HEK293 (cell line): ENCODE measurements at regions not wholly inside any gene's neighbourhood (a gene's known extent, or its start where the extent isn't known, plus 50 kb on each side); places are given as distances from the start of the nearest gene placed in this dataset.

ENCODE experiments used
- KLF16 ChIP-seq: fragments of 450-650 bp; formaldehyde crosslinking; IDR thresholded peaks from 2 replicates; pipeline ENCODE4 v1.5.1; 2017; ENCODE audit warnings: missing biosample characterization, missing genetic modification characterization
- ZNF157 ChIP-seq: fragments of 450-650 bp; formaldehyde crosslinking; IDR thresholded peaks from 2 replicates; pipeline ENCODE4 v1.5.1; 2016; ENCODE audit warnings: missing biosample characterization, missing genetic modification characterization
- ZNF324 ChIP-seq: fragments of 450-650 bp; formaldehyde crosslinking; IDR thresholded peaks from 2 replicates; pipeline ENCODE4 v1.5.1; 2016; ENCODE audit warnings: missing biosample characterization, missing genetic modification characterization
- ZNF423 ChIP-seq: fragments of 450-650 bp; formaldehyde crosslinking; IDR thresholded peaks from 2 replicates; pipeline ENCODE4 v1.5.1; 2016; ENCODE audit warnings: missing biosample characterization, missing genetic modification characterization
- ZNF776 ChIP-seq: fragments of 450-650 bp; formaldehyde crosslinking; IDR thresholded peaks from 2 replicates; pipeline ENCODE4 v1.5.0; 2017; ENCODE audit warnings: missing biosample characterization, missing genetic modification characterization, borderline replicate concordance
- TF ChIP-seq, protein P1 (sequence below): fragments of 450-650 bp; formaldehyde crosslinking; IDR thresholded peaks from 2 replicates; pipeline ENCODE4 v1.5.1; 2016; ENCODE audit warnings: missing biosample characterization, missing genetic modification characterization
- TF ChIP-seq, protein P2 (sequence below): fragments of 450-650 bp; formaldehyde crosslinking; IDR thresholded peaks from 2 replicates; pipeline ENCODE4 v1.5.1; 2016; ENCODE audit warnings: missing biosample characterization, missing genetic modification characterization
- TF ChIP-seq, protein P3 (sequence below): fragments of 450-650 bp; formaldehyde crosslinking; IDR thresholded peaks from 2 replicates; pipeline ENCODE4 v1.5.1; 2016; ENCODE audit warnings: missing biosample characterization, missing genetic modification characterization

GRCh38 chr4:79148369-79148768 lies 177.5 kb downstream of the NAA11 start:
- TF ChIP-seq, protein P1, sequence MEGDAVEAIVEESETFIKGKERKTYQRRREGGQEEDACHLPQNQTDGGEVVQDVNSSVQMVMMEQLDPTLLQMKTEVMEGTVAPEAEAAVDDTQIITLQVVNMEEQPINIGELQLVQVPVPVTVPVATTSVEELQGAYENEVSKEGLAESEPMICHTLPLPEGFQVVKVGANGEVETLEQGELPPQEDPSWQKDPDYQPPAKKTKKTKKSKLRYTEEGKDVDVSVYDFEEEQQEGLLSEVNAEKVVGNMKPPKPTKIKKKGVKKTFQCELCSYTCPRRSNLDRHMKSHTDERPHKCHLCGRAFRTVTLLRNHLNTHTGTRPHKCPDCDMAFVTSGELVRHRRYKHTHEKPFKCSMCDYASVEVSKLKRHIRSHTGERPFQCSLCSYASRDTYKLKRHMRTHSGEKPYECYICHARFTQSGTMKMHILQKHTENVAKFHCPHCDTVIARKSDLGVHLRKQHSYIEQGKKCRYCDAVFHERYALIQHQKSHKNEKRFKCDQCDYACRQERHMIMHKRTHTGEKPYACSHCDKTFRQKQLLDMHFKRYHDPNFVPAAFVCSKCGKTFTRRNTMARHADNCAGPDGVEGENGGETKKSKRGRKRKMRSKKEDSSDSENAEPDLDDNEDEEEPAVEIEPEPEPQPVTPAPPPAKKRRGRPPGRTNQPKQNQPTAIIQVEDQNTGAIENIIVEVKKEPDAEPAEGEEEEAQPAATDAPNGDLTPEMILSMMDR (tag by site-specific recombination), result no peak
- TF ChIP-seq KLF16, result no peak
- no peak for TF ChIP-seq ZNF776 (tag by site-specific recombination)
- TF ChIP-seq ZNF324, result no peak
- TF ChIP-seq, protein P2, sequence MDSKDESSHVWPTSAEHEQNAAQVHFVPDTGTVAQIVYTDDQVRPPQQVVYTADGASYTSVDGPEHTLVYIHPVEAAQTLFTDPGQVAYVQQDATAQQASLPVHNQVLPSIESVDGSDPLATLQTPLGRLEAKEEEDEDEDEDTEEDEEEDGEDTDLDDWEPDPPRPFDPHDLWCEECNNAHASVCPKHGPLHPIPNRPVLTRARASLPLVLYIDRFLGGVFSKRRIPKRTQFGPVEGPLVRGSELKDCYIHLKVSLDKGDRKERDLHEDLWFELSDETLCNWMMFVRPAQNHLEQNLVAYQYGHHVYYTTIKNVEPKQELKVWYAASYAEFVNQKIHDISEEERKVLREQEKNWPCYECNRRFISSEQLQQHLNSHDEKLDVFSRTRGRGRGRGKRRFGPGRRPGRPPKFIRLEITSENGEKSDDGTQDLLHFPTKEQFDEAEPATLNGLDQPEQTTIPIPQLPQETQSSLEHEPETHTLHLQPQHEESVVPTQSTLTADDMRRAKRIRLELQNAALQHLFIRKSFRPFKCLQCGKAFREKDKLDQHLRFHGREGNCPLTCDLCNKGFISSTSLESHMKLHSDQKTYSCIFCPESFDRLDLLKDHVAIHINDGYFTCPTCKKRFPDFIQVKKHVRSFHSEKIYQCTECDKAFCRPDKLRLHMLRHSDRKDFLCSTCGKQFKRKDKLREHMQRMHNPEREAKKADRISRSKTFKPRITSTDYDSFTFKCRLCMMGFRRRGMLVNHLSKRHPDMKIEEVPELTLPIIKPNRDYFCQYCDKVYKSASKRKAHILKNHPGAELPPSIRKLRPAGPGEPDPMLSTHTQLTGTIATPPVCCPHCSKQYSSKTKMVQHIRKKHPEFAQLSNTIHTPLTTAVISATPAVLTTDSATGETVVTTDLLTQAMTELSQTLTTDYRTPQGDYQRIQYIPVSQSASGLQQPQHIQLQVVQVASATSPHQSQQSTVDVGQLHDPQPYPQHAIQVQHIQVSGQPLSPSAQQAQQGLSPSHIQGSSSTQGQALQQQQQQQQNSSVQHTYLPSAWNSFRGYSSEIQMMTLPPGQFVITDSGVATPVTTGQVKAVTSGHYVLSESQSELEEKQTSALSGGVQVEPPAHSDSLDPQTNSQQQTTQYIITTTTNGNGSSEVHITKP (tag by site-specific recombination), result no peak
- no peak for TF ChIP-seq ZNF423
- no peak for TF ChIP-seq ZNF157
- TF ChIP-seq, protein P3, sequence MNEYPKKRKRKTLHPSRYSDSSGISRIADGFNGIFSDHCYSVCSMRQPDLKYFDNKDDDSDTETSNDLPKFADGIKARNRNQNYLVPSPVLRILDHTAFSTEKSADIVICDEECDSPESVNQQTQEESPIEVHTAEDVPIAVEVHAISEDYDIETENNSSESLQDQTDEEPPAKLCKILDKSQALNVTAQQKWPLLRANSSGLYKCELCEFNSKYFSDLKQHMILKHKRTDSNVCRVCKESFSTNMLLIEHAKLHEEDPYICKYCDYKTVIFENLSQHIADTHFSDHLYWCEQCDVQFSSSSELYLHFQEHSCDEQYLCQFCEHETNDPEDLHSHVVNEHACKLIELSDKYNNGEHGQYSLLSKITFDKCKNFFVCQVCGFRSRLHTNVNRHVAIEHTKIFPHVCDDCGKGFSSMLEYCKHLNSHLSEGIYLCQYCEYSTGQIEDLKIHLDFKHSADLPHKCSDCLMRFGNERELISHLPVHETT (tag by site-specific recombination), result no peak
